GM21367 (cell line): ENCODE measurements at regions not wholly inside any gene's neighbourhood (a gene's known extent, or its start where the extent isn't known, plus 50 kb on each side); places are given as distances from the start of the nearest gene placed in this dataset.

Experiments
- ATAC-seq: cut with Tn5 transposase; IDR thresholded peaks from one replicate; pipeline ENCODE4 v1.9.1; 2021; ENCODE audit not compliant: unreplicated experiment

- ATAC-seq, result no peak
Observed at GRCh38 chr14:97604731-97605130, 807.5 kb downstream of the VRK1 start.

GRCh38 chr14:97618401-97618800, 821.2 kb downstream of the VRK1 start:
- no peak for ATAC-seq

GRCh38 chr14:97618917-97619690, 821.9 kb downstream of the VRK1 start:
- no peak for ATAC-seq

GRCh38 chr14:97620066-97620465, 822.9 kb downstream of the VRK1 start:
- ATAC-seq, result no peak

- ATAC-seq, result no peak
Observed at GRCh38 chr14:97624985-97625384, 827.8 kb downstream of the VRK1 start.

- ATAC-seq, result no peak
Observed at GRCh38 chr14:97625477-97625876, 828.3 kb downstream of the VRK1 start.

GRCh38 chr14:97626088-97626487, 828.9 kb downstream of the VRK1 start:
- no peak for ATAC-seq

- ATAC-seq, result no peak
Observed at GRCh38 chr14:97630249-97630648, 833.1 kb downstream of the VRK1 start.

GRCh38 chr14:97633131-97633738, 836.1 kb downstream of the VRK1 start:
- no peak for ATAC-seq

GRCh38 chr14:97634751-97635150, 837.6 kb downstream of the VRK1 start:
- ATAC-seq, result no peak

- no peak for ATAC-seq
Observed at GRCh38 chr14:97638864-97639263, 841.7 kb downstream of the VRK1 start.

- ATAC-seq, result no peak
Observed at GRCh38 chr14:97640031-97640430, 842.8 kb downstream of the VRK1 start.

GRCh38 chr14:97641827-97642226, 844.6 kb downstream of the VRK1 start:
- ATAC-seq, result no peak

- no peak for ATAC-seq
Observed at GRCh38 chr14:97642631-97643030, 845.4 kb downstream of the VRK1 start.

- no peak for ATAC-seq
Observed at GRCh38 chr14:97644365-97644764, 847.2 kb downstream of the VRK1 start.

GRCh38 chr14:97649752-97650151, 852.6 kb downstream of the VRK1 start:
- ATAC-seq, result no peak

- ATAC-seq, result no peak
Observed at GRCh38 chr14:97655169-97655948, 858.2 kb downstream of the VRK1 start.

- no peak for ATAC-seq
Observed at GRCh38 chr14:97657609-97658008, 860.4 kb downstream of the VRK1 start.

GRCh38 chr14:97687944-97688630, 890.9 kb downstream of the VRK1 start:
- no peak for ATAC-seq

GRCh38 chr14:97688631-97689336, 891.6 kb downstream of the VRK1 start:
- no peak for ATAC-seq

GRCh38 chr14:97692084-97692483, 894.9 kb downstream of the VRK1 start:
- ATAC-seq, result no peak
